K562 (cell line): ENCODE measurements at regions not wholly inside any gene's neighbourhood (a gene's known extent, or its start where the extent isn't known, plus 50 kb on each side); places are given as distances from the start of the nearest gene placed in this dataset.

ENCODE experiments used
- ARID2 ChIP-seq: fragments of 450-650 bp; IDR thresholded peaks from 2 replicates; pipeline ENCODE4 v1.6.1; 2017; ENCODE audit warnings: antibody characterized with exemption, mild to moderate bottlenecking
- ARNT ChIP-seq, 2 experiments: fragments of 450-650 bp; IDR thresholded peaks; 2 replicates each; pipeline ENCODE4 v1.6.1; 2016; ENCODE audit warnings: mild to moderate bottlenecking in 1 of 2
- BRF1 ChIP-seq: IDR thresholded peaks from 3 replicates; pipeline ENCODE4 v1.6.1; 2011; ENCODE audit warnings: borderline replicate concordance, mild to moderate bottlenecking; ENCODE audit not compliant: insufficient read length; ENCODE audit errors: extremely low read depth
- CHD4 ChIP-seq: fragments of 200-600 bp; sonication (generic); IDR thresholded peaks from 3 replicates; pipeline ENCODE4 v1.6.1; 2012; ENCODE audit warnings: low read depth, mild to moderate bottlenecking, mixed read lengths, low read length, inconsistent platforms; ENCODE audit not compliant: insufficient read depth, insufficient replicate concordance, poor library complexity, severe bottlenecking
- DACH1 ChIP-seq: fragments of 450-650 bp; IDR thresholded peaks from 2 replicates; pipeline ENCODE4 v1.6.1; 2018; ENCODE audit not compliant: partially characterized antibody
- DIDO1 ChIP-seq: fragments of 450-650 bp; IDR thresholded peaks from 2 replicates; pipeline ENCODE4 v1.6.1; 2016; ENCODE audit warnings: low read depth, missing biosample characterization, missing genetic modification characterization
- ETS2 ChIP-seq: IDR thresholded peaks from 2 replicates; pipeline ENCODE4 v1.6.1; 2016; ENCODE audit warnings: borderline replicate concordance, missing genetic modification characterization, mild to moderate bottlenecking, moderate library complexity, missing compliant biosample characterization; ENCODE audit not compliant: poor library complexity, severe bottlenecking
- FOXK2 ChIP-seq, 2 experiments: fragments of 450-650 bp; IDR thresholded peaks in 1 of 2; conservative IDR thresholded peaks in 1 of 2; 2 replicates each; pipeline ENCODE4 v1.6.1; 2016; ENCODE audit warnings: low read depth in 2 of 2, mild to moderate bottlenecking in 1 of 2
- HMG20A ChIP-seq: fragments of 450-650 bp; formaldehyde crosslinking; conservative IDR thresholded peaks from 2 replicates; pipeline ENCODE4 v1.4.0; 2020; ENCODE audit warnings: mild to moderate bottlenecking, mixed read lengths
- KAT8 ChIP-seq: fragments of 450-650 bp; IDR thresholded peaks from 2 replicates; pipeline ENCODE4 v1.6.1; 2016; ENCODE audit warnings: low read depth, mild to moderate bottlenecking
- POLR2AphosphoS5 ChIP-seq: IDR thresholded peaks from 2 replicates; pipeline ENCODE4 v1.6.1; 2011; ENCODE audit warnings: mild to moderate bottlenecking, low read depth, low read length, moderate library complexity; ENCODE audit not compliant: control insufficient read depth, insufficient read depth
- PTRF ChIP-seq: fragments of 450-650 bp; IDR thresholded peaks from 2 replicates; pipeline ENCODE4 v1.6.1; 2016; ENCODE audit warnings: mild to moderate bottlenecking, missing genetic modification characterization, missing compliant biosample characterization
- RFX7 ChIP-seq: fragments of 250-450 bp; sonication (Bioruptor Pico); IDR thresholded peaks from 2 replicates; pipeline ENCODE4 v1.5.1; 2021; ENCODE audit warnings: mild to moderate bottlenecking
- SMC3 ChIP-seq: conservative IDR thresholded peaks from 2 replicates; pipeline ENCODE4 v1.6.1; 2011; ENCODE audit warnings: low read depth, low read length, improper control_type of control experiment; ENCODE audit not compliant: insufficient read depth
- ZBED1 ChIP-seq: IDR thresholded peaks from 2 replicates; pipeline ENCODE4 v1.6.1; 2014
- ZNF197 ChIP-seq: fragments of 200-800 bp; sonication (Bioruptor generic); IDR thresholded peaks from 2 replicates; pipeline ENCODE4 v1.6.1; 2016; ENCODE audit warnings: low read depth, missing genetic modification characterization, missing compliant biosample characterization
- ZNF253 ChIP-seq: fragments of 250-450 bp; sonication (Bioruptor Pico); conservative IDR thresholded peaks from 2 replicates; pipeline ENCODE4 v1.6.1; 2021; ENCODE audit warnings: mild to moderate bottlenecking
- ZNF277 ChIP-seq: fragments of 250-450 bp; sonication (Bioruptor Pico); IDR thresholded peaks from 2 replicates; pipeline ENCODE4 v1.8.0; 2022; ENCODE audit warnings: inconsistent platforms, mild to moderate bottlenecking, moderate library complexity, borderline replicate concordance
- ZNF511 ChIP-seq: sonication (generic); formaldehyde crosslinking; IDR thresholded peaks from 2 replicates; pipeline ENCODE4 v1.8.0; 2022; ENCODE audit warnings: mild to moderate bottlenecking, missing genetic modification reagents
- ZNF512 ChIP-seq: IDR thresholded peaks from 2 replicates; pipeline ENCODE4 v1.6.1; 2016; ENCODE audit warnings: missing genetic modification characterization, missing compliant biosample characterization
- ZNF584 ChIP-seq: fragments of 200-800 bp; sonication (Bioruptor generic); IDR thresholded peaks from 2 replicates; pipeline ENCODE4 v1.6.1; 2016; ENCODE audit warnings: low read depth, mild to moderate bottlenecking, missing genetic modification characterization, missing compliant biosample characterization
- ZZZ3 ChIP-seq: fragments of 450-650 bp; IDR thresholded peaks from 2 replicates; pipeline ENCODE4 v1.6.1; 2016; ENCODE audit warnings: antibody characterized with exemption, mild to moderate bottlenecking, moderate library complexity
- TF ChIP-seq, protein P1 (sequence below): fragments of 250-450 bp; sonication (Bioruptor Pico); IDR thresholded peaks from 2 replicates; pipeline ENCODE4 v1.4.0; 2020; ENCODE audit warnings: mild to moderate bottlenecking

- TF ChIP-seq ZNF277 (CRISPR knock-in tag): no peak
- no peak for TF ChIP-seq CHD4
- TF ChIP-seq, protein P1, sequence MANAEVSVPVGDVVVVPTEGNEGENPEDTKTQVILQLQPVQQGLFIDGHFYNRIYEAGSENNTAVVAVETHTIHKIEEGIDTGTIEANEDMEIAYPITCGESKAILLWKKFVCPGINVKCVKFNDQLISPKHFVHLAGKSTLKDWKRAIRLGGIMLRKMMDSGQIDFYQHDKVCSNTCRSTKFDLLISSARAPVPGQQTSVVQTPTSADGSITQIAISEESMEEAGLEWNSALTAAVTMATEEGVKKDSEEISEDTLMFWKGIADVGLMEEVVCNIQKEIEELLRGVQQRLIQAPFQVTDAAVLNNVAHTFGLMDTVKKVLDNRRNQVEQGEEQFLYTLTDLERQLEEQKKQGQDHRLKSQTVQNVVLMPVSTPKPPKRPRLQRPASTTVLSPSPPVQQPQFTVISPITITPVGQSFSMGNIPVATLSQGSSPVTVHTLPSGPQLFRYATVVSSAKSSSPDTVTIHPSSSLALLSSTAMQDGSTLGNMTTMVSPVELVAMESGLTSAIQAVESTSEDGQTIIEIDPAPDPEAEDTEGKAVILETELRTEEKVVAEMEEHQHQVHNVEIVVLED (CRISPR knock-in tag): peak; percentile 83
- TF ChIP-seq ZNF253 (CRISPR knock-in tag): peak; percentile 85
- TF ChIP-seq HMG20A (CRISPR knock-in tag): peak; percentile 87; the same call in 1 of the 2 replicates
- no peak for TF ChIP-seq ARID2
- TF ChIP-seq ZBED1: no peak
- no peak for TF ChIP-seq ZZZ3
- TF ChIP-seq ARNT (IDR thresholded peaks at IDR 0.05): peak; percentile 54 to 76; a peak in 3 of 4 replicates
- no peak for TF ChIP-seq BRF1
- no peak for TF ChIP-seq KAT8
- TF ChIP-seq PTRF: peak; percentile 99
- TF ChIP-seq DACH1: peak; percentile 32
- TF ChIP-seq ZNF512 (tag): no peak
- no peak for TF ChIP-seq SMC3
- peak; percentile 100 for TF ChIP-seq ZNF197 (CRISPR knock-in tag)
- peak; percentile 92 for TF ChIP-seq DIDO1 (tag)
- TF ChIP-seq FOXK2 (conservative IDR thresholded peaks at IDR 0.05 in 1 of 2, IDR thresholded peaks at IDR 0.05 in 1 of 2; ENCODE audit: low read depth in 2 of 2): peak; percentile 83 to 92
- TF ChIP-seq ZNF584 (CRISPR knock-in tag): peak; percentile 99
- peak; percentile 60; the same call in 1 of the 2 replicates for TF ChIP-seq POLR2AphosphoS5
- TF ChIP-seq RFX7 (CRISPR knock-in tag): peak; percentile 95
- peak; percentile 93 for TF ChIP-seq ETS2 (tag)
- no peak for TF ChIP-seq ZNF511 (CRISPR knock-in tag)
Observed at GRCh38 chr12:126907900-126908764, 1358.8 kb upstream of the TMEM132C start (continued).
